ENCODE measurements at regions not wholly inside any gene's neighbourhood (a gene's known extent, or its start where the extent isn't known, plus 50 kb on each side); places are given as distances from the start of the nearest gene placed in this dataset.
A peak's percentile ranks its signal among the peaks of the same experiment; 100 is the strongest.

DNA sequence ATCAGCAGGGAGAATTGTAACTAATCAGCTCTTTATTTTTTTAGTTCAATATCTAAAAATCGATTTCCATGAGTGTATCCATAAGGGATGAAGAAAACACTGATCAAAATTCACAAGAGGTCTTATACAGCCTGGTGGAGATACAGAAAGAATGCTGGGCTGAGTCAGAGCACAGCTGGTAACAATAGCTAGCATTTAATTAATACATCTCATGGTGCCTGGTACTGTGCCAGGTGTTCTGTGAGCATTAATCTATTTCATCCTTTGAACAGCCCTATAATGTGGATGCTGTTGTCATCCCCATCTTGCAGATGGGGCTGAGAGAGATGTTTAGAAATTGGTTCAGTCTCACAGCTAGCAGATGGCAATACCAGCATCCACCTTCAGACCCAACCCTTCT, 250.9 kb upstream of the RPS6KA3 start:
- DNase-seq, result no peak

DNA sequence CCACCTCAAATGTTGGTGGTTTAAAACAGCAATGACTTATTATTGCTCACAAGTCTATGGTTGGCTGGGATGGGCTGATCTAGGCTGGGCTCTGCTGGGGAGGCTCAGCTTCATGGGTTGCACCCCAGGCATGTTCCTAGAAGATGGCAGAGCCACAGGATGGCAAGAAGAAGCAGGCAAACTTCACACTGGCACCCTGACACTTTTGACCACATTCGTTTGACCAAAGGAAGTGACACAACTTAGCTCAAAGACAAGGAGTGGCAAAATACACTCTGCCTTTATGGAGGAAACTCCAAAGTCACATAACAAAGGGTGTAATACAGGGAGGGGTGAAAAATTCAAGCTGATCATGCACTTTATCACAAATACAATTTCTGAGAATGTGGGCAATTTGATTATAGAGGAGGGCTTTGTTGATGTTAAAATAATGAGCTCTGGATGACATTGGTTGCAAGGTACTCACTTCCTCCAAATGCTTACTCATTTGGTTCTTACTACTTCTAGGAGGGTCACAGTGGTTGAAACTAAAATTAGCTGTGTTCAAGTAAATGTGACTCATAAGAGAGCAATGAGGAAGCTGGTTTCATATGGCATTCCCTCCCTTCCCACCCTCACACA, 249.2 kb upstream of the RPS6KA3 start:
- no peak for DNase-seq

DNA sequence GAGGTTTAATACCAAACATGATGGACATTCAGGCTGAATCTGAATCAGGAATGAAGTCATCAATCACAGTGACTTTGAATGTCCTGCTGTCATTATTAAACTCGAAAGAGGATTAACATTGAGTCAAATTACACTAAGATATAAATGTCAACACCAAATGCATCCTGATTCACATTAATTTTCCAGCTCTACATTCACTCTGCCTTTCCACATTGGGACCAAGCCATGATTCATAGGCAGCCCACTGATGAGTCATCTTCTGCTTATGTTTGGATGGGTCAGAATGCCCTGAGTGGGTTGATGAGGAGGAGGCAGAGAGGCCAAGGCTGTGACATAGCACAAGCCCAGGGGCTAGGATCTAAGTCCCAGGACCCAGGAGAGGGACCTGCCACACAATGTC, 247.6 kb upstream of the RPS6KA3 start:
- no peak for DNase-seq

DNA sequence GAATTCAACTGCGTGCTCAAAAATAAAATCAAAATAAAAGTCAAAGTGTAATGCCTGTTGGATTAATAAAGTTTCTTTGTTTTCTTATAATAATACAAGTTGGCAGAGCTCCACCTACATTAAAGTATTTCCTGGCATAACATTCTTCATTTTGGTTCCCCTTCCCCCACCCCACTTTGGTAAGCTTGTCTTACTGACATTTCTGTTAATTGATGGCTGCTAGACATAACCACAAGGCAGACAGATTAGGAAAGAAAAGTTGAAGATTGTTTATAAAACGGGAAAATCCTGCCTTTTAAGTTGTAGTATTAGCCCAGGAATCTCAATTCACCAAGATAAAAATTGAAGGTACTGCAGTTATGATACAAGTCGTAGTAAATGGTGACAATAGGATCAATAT, 246.5 kb upstream of the RPS6KA3 start:
- DNase-seq, result no peak

DNA sequence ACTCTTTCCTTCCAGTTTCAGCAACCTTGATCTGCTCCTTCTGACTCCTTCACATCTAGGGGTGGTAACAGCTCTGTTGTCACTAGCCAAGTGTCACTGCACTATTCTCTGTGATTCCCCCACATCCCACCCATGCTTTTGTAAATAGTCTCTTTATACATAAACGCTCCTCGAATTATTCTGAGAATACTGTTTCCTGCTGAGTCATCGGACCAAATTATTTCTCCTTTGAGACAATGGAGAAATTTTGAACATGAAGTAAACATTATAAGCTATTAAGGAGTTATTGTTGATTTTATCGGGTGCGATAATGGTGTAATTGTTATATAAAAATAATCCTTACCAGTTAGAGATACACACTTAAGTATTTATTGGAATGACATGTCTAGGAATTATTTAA, 245.1 kb upstream of the RPS6KA3 start:
- DNase-seq, result no peak

DNA sequence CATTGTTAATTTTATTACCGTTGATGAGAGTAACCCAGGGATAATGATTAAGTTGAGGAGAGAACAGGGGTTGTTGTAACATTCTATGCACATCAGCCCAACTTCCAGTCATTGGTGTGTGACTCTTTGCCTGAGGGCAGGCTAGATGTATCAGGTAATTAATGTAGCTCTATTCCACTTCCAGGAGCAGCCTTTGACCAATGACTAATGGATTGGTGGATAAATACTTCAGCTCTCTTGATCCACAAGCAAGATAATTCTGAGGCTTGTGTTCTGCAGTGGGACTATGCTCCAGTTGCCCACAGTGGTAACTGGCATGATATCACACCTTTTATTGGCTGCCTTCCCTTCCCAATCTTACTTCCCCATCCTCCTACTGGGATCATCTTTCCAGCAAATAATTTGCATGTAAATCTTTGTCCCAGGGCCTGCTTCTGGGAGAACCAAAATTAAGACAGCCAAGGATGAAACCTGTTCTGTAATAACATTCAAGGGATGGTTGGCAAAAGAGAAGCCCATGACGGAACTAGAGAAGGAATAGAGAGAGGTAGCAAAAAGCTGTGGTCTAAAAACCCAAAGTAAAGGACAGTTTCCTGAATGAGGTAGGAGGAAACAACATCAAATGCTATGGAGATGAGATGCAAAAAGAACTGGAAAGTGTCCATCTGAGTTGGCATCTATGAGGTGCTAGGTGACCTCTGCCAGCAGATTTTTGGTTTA, 241.4 kb upstream of the RPS6KA3 start:
- no peak for DNase-seq

DNA sequence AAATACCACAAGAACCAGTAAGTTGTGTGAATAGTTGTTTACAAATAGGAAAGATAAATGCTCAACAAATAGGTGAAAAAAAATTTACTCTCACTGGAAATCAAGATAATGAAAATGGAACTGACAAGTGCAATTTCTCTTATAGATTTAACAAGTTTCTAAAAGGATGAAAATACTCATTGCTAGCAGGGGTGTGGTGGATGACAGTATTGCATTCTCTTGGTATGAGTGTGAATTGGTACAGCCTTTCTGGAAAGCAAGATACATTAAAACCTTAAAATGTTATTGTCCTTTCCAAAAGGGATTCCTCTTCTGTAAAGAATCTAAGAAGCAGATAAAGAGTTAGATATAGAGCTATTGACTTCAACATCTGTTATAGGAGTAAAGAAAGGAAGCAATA, 240.0 kb upstream of the RPS6KA3 start:
- no peak for DNase-seq

DNA sequence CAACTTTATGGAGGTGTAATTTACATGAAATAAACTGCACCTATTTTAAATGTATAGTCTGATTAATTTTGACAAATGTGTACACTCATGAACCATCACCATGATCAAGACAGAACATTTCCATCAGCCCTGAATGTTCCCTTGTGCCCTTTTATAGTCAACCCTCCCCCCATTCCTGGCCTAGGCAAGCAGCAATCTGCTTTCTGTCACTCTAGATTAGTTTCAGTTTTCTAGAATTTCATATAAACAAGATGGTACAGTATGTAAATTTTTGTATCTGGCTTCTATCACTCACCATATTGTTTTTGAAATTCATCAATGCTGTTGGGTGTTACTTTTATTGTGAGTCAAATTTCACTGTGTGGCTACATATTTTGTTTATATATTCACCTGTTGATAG, 234.2 kb upstream of the RPS6KA3 start:
- no peak for DNase-seq

DNA sequence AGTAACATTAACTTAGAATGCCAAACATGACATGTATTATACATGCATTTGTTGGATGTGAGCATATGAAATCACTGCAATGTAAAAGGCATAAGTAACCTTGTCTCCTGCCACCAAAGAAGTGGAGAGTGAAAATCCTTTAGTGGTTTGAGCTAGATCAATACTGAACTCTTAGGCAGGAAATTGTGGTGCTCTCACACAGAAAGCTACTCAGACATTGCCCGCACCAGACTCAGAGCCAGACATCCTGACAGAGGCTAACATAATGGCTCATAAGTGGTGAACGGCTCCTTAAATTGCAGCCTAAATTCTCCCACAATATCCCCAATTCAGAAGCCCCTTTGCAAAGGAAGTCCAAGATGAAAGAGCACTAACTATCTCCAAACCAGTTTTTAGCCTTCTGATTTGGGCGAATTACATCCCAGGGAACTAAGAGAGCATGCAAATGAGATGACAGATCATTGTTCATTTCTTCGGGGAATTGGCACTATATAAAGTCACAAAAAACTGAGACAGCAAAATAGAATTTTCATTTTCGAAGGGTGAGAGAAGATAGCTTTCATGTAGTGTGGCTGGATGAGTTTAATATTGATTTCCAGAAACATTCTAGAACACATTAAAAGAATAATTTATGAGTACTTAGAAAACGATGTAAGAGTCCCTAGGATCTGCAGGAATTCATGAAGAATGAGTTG, 233.6 kb upstream of the RPS6KA3 start:
- DNase-seq, result peak; percentile 11

DNA sequence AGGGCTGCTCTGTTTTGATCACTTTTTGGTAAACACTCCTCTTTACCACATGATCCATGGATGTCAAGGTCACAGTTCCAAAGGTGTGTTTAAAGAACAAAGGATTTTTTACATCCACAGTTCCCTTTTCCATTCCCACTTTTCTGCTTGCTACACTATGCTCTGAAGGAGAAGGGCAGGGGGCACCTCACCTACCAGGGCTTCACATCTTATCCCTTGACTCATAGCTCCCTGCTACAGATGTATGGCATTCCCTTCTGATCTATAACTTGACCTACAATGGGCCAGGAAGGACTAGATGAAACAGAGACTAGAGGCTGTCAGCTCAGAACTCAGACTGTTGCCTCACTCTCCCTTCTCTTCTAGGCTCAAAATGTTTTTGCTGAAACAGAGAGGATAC, 233.1 kb upstream of the RPS6KA3 start:
- DNase-seq, result no peak

DNA sequence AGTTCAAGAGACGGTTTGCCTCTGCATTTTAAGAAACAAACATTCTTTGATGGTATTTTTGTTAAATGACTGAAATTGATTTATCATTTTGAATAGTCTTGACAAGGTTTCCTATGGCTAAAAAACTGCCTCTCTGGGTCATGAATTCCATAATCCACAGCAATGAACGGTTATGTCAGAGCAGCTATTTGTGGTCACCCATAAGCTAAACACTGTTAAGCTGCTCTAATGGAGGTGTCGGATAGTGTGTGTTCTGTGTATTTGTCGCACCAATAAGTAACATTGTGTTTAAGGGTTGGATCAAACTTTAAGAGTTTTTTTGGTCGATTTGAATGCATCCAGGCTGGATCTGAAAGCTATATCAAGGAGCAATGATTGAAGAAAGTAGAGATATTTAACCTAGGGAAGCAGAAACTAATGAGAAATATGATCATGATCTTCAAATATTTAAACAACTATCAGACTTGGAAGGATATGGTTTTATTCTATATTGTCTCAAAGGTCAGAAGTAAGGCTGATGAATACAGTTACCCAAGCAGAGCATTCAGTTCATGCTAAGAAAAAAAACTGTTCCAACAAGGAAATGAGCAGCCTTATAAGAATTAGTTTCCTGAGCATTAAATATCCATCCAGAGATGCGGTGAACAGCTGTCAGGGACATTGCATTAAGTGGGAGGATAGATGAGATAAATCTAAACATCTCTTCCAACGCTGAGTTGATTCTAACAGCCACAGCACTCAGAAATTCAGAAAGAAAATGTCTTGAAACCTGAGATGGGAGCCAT, 232.3 kb upstream of the RPS6KA3 start:
- DNase-seq, result no peak

DNA sequence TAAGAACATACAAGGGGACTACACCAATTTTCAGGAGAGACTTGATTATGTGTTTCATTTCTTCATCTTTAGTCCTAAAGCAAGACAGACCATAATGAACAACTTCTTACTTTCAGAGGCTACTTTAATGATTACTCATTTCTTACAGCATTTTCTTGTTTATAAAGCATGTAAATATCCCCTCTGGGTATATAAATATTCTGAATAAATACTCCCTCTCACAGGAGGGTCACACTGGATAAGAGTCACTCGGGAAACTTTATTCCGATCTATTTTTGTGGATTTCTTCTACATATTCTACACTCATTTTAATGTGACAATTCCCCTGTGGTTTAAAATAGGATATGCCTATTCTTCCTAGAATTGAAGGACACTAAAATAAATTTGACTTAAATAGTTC, 228.9 kb upstream of the RPS6KA3 start:
- DNase-seq, result no peak

DNA sequence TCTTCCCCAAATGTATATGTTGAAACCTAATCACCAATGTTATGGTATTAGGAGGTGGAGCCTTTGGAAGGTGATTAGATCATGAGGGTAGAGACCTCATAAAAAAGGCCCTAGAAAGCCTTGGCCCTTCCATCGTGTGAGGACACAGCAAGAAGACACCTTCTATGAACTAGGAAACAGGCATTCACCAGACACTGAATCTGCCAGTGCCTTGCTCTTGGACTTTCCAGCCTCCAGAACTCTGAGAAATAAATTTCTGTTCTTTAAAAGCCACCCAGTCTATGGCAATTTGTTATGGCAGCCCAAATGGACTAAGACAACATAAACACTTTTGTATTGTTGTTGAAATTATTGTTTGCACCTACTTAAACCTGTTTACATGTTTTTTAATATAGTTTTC, 221.8 kb upstream of the RPS6KA3 start:
- no peak for DNase-seq

DNA sequence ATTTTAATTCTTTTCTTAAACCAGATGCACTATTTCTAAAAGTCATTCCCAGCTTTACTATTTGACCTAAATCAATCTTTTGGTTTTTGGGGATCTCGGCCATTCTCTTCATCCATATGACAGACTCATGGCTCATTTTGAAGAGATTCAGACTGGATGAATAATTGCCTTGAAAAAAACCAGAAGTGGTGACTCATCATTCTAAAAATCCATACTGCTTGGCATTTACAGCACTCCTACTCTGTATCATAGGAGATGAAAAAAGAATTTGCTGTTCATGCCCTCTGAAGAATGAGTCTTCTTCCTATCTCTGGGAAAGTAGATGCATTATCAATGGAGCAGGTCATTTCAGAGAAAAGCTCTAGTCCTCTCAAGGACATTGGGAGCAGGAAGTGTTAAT, 220.5 kb upstream of the RPS6KA3 start:
- no peak for DNase-seq

DNA sequence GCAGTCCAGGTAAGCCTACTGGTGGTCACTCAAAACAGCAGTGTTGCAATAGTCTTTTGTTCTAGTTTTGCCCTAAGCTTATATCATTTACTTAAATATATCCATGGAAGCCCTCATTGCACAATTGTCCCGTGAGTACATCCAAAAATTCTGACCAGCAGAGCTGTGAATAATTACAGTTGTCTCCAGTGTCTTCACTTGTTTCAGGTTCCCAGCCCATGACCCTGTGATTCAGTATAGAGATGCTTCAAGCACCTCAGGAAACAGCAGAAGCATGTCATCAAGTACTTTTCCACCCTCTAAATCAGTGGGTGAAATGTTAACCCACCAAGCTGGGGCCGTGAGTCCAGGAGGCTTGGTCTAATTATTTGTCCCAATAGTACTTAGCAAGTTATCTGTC, 214.9 kb upstream of the RPS6KA3 start:
- no peak for DNase-seq

DNA sequence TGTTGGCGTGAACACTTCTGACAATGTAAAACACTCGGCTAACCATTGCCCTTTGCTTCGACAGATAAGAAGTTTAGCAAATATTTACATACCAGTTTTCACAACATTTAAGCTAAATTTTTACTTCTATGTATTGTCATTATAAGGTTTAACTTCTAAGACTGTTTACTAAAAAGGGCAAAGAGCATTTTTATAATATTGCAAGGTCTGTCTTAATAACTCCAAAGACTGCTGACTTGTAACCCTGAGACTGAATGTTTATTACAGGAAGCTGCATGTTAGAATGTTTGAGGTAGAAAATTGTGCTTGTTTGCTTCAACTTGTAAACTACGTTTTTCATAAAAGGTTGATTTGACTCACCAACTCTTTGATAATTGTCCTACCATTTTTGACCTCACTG, 213.2 kb upstream of the RPS6KA3 start:
- no peak for DNase-seq

DNA sequence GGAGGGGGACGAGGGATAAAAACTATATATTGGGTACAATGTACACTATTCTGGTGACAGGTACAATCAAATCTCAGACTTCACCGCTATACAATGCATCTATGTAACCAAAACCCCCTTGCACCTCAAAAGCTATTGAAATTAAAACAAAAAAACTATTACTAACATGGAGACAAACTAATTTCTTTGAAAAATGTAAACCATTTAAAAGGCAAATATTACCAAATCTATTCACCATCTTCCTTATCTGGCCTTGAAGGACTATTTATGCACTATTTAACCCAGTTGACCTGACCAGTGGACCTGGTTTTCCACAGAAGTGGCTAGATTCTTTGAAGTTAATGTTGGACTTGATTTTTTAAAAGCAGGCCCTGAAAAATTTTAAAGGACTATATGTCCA, 212.3 kb upstream of the RPS6KA3 start:
- DNase-seq, result no peak

DNA sequence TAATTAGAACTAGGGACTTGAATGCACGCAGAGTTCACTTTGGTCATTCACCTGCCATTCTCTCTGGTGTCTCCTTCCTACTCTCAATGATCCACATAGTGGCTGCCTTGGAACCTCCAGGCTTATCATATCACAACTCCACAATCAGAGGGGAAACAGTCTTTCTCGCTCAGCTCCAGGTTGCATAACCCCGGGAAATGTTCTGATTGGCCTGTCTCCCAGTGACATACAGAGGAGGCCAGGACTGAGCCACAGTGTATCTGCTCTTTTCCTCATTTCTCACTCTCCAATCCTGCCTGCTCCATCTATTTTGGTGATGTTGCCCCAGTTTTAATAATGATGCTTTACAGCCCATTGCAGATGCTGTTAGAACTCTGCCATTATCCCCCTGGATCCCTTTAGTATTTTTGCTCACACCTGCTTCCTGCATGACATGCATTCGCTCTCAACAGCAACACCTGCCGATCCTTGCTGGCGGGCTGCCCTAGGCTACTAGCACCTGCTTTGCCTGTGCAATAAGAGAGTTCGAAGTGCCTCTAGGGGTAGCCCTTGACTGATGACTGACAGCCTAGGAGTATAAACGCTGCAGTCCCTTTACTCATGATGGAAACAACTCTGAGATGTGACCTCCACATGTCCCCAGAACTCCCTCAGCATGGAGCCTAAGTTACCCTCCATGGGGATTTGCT, 211.3 kb upstream of the RPS6KA3 start:
- no peak for DNase-seq

DNA sequence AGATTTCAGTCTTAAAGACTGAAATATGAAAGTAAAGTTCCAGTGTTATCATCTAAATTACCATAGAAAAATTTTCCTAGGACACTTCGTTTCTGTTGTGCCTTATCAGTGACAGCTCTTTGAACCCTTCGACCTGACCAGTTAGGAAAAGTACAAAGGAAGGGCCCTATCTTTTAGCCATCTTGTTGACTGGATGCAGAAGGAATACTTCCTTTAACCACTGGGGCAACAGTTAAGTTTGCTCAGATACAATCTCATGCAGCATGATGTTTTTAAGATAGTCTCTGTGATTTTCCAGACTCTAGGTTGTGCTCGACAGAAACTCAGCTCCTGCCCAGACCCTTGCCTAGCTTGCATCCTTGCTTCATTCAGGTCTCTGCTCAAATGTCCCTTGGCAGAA, 210.5 kb upstream of the RPS6KA3 start:
- DNase-seq, result no peak

DNA sequence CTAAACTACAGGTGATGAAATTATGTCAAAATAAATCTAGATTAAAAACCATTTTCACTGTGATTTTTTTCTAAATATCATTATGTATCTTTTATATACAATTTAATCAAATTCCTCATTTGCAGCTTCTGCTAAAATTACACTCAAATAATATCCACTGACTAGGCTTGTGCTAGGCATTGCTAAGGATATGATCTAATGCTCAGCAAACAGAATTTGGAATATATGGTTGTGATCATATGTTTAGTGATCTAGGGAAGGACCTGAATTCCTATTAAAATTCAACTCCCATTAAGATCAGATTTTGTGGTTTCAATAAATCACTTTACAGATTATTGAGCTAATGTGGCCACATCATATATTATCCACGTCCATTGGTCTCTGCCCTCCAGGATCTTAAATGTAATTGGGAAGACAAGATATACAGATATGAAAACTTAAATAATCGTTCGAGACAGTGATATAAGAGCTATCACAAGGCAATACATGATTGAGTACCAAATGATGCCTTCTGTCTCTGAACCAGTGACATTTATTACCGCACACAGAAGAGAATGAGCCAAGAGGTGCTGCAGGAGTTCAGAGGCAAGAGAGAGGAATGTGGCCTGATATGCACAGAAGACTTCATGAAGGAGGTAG, 206.0 kb upstream of the RPS6KA3 start:
- DNase-seq, result no peak

DNA sequence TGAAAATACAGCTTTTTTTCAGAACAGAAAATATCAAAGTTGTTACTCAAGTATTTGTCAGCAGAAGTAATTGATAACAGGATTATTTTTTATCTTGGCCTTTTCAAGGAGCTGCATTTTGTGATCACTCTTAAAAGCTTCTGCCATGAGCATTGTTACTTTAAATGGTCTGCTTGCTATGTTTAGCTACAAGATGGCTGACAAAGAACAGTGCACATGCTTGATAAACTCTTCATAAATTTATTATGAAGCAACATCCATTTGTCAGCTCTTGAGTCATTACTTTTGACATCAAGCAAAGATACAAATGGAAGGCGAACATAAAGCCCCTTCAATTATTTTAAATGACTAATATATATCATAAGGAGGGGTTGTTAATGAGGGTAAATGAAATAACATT, 205.4 kb upstream of the RPS6KA3 start:
- no peak for DNase-seq

DNA sequence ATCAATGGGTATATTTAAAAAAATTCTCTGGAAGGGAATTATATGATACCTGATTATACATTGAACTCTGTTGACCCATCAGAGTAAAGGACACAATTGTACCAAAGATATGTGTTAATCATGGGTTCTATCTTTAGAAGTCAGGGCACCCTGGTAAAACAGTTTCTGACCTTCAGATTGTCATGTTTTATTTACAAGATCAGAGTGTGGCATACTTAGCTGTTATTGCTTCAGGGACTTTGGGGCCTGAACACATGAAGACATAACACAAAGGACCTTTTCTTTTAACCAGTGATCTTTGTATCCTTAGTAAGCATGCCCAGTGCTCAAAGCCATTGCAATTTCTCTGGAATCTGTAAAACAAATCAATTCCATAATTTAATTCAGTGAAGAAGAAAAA, 204.8 kb upstream of the RPS6KA3 start:
- no peak for DNase-seq

All from CD4-positive, alpha-beta T cell treated with Interleukin-10 for 1 hour (primary cell).